HG02852 (cell line): ENCODE measurements at regions not wholly inside any gene's neighbourhood (a gene's known extent, or its start where the extent isn't known, plus 50 kb on each side); places are given as distances from the start of the nearest gene placed in this dataset.

ENCODE experiments used
- ATAC-seq: cut with Tn5 transposase; IDR thresholded peaks from one replicate; pipeline ENCODE4 v1.9.1; 2021; ENCODE audit warnings: mild to moderate bottlenecking, moderate library complexity; ENCODE audit not compliant: unreplicated experiment

DNA sequence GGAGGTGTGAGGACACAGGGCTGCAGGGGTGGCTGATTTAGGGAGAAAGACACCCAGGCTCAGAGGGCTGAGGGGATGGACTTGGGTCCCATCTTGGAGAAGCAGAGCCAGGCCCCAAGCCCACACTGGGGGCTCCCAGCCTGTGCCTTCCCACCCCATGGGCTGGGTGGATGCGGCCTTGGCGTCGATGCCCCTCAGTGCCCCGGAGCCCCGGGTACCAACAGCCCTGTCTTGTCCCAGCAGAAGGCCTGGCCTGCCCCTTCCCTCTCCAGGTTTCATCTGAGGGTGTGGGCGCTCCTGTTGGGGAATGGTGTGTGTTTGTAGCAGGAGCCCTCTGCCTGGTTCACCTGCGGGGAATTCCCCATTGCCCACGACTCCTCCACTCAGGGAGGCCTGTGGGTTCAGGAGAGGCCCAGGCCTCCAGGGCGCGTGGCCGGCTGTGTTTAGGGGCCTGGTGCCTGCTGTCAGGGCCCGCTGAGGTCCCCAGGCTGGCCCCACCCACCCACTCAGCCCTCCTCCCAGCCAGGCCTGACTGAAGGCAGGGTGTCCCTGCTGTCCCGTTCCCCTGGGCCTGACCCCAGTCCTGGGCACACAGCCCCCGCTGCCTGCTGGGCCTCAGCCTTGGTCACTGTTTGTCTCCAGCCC lies 51.1 kb upstream of the BEGAIN start:
- ATAC-seq, result no peak

DNA sequence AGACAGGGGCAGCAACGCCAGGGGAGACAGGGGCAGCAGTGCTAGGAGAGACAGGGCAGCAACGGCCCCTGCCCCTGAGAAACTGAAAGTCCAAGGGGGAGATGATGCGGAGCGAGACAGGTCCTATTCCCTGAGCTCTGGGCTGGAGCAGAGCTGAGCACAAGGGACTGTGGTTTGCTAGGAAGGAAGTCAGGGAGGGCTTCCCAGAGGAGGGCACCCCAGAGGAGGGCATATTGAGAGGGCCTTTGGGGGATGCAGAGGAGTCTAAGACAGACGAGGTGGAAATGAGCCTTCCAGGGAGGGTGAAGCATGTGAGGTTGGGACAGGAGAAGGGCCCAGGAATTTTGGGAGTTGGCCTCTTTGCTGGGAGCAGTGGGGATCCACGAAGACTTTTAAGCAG lies 52.1 kb upstream of the BEGAIN start:
- no peak for ATAC-seq

DNA sequence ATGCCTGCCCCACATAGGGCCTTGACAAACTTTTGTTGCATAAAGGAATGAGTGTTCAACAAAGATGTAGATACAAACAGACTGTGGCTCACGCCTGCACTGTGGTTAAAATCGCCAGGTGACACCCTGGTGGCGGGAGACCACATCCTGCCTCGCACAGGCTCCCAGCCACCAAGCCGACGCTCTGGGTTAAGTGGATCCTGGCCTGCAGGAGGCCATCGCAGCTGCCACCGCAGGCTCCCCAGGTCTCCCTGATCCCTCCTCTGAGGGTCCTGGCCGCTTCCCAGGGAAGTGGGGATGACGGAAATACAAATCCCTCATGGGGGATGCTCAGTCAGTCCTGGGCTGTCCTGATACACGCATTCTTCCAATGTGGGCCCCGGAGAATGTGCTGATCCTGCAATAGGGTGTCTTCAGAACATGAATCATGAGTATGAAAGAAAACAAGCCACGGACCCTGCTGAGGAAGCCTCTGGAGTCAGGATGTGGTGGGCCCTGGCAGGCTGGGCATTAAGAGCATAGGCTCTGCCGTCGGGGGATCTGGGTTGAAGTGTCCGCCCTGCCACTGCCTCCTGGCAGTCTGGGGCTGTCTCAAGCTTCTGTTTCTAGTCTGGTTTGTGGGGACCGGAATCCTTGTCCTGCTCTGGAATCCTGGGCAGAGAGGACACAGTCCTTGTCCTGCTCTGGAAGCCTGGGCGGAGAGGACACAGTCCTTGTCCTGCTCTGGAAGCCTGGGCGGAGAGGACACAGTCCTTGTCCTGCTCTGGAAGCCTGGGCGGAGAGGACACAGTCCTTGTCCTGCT lies 53.5 kb upstream of the BEGAIN start:
- peak; percentile 88 for ATAC-seq

DNA sequence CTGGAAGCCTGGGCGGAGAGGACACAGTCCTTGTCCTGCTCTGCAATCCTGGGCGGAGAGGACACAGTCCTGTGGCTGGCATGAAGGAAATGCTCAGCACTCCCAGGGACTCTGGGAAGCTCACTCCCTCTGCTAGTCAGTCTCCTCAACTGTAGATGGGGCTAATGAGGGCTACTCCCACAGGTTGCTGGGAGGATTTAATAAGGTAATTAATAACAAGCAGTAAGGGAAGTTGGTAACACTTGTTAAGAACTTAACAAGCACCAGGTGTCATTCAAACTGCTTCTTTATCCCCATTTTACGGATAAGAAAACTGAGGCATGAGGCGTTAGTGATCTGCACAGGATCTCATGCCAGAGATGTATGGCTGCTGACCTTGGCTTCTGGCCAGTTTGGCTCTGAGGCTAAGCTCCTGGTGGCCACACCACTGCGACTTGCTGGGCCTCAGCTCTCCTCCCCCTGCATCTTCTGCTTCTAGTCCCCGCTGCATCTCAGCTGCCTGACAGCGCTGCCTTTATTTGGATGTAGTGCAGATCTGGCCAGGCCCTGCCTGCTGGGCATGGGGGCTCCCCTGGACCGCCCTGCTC lies 54.1 kb upstream of the BEGAIN start:
- no peak for ATAC-seq

DNA sequence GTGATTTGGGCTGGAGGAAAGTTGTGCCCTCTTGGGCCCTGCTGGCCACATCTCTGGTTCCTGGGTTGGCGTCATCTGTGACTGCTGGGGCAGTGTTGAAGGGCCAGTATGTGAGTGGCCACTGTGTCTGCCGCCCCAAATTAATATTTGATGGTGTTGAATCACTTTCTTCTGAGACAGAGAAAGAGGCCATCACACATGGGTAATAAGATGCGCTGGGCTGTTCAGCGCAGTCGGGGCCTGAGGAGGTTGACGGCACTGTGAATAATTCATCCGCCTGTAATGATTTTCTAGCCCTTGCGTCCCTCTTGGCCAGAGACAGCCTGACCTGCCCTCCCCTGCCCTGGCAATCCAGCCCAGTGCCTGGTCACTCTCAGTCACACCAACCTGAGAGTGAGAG lies 56.2 kb upstream of the BEGAIN start:
- no peak for ATAC-seq

DNA sequence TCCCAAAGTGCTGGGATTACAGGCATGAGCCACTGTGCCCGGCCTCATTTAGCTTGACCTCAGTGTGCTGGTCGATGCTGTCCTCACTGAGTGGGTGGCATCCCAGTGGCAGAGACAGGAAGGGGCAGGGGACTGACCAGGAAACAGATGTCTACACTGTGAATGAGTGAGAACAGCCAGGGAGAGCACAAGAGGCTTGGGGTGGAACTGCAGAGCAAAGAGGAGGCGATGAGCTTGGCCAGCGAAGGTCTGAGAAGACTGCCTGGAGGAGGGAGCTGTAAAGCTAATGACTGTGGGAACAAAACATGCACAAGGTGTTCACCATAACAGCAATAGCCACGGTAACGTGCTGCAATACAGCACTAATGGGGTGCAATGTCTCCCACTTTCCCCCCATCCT lies 57.2 kb upstream of the BEGAIN start:
- no peak for ATAC-seq

DNA sequence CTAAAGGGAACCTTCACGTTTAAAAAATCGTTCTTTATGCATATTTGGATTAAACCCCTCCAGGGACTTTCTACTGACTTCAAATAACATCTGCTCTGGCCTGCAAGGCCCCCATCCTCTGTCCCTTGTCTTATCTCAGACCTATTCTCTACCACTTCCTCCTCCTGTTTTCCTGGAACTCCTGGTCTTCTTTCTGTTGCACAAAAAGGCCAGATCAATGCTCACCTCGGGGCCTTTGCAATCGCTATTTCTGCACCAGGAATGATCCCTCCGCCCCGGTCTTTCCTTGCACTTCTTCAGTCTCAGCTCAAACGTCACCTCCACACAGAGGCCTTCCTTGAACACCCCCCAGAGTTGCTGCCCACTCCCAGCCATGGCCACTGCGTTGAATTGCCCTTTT lies 57.6 kb upstream of the BEGAIN start:
- no peak for ATAC-seq

DNA sequence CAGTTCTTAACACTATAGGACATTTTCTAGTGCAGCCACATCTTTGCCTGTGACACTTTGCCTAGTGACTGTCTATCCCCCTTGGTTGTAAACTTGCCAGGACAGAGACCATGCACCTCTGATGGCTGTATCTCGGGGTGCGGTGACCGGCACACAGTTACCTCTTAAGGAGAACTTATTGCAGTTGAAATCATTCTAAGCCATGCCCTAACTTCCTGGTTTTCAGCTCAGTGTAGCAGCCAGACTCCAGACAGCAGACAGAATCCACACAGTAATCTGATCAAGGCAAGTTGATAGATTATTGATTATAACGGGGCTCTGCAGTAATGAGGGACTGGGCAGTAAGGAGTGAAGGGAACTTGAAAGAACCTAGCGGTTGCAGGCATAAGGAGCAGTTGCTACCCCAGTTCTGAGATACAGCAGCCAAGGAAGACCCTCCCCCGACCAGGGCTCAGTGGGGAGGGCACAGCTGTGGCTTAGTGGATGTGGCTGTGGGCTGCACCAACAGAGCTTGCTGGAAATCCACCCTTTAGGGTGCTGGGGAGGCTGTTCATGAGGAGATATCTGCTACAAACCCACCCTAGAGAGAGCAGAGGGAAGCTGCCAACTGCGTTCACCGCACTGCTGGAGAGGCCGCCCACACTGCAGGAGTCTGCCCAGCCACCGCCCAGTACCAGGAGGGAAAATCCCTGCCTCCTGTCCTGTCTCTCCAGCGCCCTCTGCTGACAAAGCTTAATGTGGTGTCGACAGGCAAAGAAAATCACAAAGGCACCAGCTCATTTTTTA lies 58.2 kb upstream of the BEGAIN start:
- ATAC-seq, result no peak

DNA sequence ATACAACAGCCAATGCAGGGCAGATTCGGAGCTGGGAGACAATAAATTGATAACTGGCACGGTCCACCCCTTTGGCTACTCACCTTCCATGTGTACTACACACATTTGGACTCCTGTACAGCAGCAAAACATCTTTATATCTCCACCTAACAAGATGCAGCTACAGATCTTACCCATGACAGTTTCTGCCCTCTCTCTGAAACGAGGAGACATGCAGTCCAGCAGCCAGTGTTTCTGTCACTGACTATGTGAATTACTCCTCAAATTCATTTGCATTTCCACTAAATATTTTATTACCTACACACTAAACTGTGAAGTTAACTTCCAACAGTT lies 58.7 kb upstream of the BEGAIN start:
- ATAC-seq, result no peak

DNA sequence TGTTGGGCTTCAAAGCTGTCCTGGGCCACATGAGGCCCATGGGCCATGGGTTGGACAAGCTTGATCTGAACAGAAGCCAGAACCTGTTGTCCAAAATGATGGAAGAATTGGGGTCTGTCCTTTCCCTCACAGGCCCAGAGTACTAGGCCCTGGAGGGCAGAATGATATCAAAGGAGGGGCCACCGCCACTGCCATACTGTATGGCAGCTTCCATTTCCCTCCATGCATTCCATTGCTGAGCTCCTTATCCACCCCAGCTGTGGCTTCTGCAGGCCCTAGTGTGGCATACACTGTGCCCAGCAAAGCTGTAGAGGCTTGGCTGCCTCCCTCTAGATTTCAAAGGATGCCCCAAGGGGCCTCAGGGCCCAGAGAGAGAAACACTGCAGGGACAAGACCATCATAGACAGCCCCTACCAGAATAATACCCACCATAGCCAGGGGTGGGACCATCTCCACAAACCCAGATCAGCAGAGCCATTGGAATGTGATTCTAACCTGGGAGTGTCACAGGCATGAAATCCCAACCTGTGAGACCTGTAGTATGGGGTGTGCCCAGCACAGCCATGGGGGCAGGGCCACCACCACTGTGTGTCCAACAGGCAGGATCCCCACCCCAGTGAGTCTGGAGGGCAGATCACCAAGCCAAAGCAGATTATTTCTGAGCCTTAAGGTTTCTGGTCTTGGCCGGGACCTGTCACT lies 61.4 kb upstream of the BEGAIN start:
- no peak for ATAC-seq

DNA sequence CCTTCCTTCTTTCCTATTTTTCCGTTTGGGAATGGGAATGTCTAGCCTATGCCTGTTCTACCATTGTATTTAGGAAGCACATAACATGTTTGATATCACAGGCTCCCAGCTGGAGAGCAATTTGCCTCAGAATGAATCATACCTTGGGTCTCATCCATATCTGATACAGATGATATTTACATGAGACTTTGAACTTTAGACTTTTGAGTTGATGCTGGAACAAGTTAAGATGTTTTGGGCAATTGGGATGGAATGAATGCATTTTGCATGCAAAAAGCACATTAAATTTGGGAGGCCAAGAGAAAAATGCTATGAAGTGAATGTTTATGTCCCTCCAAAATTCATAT lies 61.9 kb upstream of the BEGAIN start:
- no peak for ATAC-seq

DNA sequence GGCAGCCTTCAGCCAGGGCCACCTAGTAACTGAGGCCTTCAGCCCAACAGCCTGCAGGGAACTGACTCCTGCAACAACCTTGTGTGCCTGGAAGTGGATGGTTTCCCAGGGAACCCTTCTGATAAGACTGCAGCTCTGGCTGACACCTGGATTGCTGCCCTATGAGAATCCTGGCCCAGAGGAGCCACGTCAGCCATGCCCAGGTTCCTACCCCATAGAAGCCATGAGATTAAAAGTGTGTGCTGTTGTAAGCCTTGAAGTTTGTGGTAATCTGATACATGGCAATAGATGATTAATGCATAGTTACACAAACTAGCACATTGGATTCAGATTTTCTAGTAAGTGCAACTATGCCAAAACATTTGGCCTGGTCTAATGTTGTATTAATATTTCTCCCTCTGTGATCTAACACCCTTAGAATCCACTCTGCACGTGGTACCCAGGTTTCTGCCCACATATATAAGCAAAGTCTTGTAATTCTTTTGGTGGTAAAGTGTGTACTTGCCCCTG lies 64.8 kb upstream of the BEGAIN start:
- ATAC-seq, result no peak

DNA sequence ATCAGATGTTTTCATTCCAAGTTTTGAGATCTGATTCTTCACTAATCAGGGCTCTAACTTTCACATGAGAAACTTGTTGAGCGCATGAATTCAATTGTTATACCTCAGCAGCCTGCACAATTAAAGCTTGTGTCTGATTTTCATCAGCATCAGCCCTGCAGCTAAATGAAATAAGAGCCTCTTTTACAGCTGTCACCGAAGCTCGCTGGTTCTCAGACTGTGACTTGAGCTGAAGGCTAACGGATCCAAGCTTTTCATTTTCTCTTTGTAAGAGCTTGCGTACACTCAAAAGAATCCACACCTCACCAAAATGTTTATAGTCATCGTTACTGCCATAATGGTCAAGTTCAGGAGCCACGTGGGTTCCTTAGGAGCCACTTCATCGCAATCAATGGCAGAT lies 65.5 kb upstream of the BEGAIN start:
- no peak for ATAC-seq

DNA sequence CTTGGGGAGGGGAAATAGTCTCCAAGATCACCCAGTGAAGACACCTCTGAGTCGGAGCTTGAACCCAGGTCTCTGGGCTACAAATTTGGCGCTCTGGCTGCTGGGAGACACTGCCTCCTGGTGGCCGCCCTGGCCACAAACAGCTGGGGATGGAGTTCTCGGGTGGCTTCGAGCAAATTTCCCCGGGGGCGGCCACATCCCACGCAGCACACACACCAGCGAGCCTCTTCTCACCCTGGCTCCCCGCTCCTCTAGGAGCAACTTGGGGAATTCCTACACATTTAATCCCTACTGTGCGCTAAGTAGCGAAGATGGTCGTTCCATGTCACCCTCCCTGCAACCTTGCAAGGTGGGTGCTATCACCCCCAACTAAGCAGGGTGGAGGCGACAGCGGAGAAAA lies 66.2 kb upstream of the BEGAIN start:
- ATAC-seq, result no peak

DNA sequence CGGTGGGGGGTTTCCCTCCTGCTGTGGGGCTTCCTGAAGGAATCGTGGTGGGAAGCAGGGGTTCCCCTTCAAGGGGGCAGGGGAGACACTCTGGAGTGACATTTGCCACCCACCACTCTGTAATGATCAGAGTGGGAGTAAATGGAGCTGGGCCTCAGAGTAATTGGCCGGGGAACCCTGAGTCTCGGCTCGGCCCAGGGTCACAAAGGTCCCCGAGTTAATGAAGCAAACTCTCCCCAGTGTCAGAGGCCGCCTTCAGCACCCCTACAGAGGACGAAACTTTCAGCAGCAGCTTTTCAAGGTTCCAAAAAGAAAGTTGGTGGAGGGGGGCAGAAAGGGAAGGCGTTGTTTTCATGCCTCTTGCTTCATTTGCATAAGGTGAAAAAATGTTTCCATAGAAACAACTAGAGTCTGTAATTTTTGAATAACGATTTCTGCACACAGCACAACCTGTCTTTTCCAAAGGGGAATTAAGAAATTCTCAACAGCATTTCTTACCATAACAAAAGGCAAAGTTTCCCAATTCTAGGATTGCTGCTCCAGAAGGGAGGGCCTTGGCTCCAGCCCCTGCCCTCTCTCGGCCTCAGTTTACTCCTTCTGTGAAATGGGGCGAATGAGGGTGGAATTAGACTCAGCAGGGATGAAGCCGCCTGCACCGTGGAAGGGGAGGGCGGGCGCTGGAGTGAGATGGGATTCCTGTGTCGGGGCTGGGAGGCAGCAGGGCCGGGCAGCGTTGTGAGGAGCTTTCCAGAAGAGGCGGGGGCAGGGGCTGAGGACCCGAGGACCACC lies 67.0 kb upstream of the BEGAIN start:
- ATAC-seq, result no peak

DNA sequence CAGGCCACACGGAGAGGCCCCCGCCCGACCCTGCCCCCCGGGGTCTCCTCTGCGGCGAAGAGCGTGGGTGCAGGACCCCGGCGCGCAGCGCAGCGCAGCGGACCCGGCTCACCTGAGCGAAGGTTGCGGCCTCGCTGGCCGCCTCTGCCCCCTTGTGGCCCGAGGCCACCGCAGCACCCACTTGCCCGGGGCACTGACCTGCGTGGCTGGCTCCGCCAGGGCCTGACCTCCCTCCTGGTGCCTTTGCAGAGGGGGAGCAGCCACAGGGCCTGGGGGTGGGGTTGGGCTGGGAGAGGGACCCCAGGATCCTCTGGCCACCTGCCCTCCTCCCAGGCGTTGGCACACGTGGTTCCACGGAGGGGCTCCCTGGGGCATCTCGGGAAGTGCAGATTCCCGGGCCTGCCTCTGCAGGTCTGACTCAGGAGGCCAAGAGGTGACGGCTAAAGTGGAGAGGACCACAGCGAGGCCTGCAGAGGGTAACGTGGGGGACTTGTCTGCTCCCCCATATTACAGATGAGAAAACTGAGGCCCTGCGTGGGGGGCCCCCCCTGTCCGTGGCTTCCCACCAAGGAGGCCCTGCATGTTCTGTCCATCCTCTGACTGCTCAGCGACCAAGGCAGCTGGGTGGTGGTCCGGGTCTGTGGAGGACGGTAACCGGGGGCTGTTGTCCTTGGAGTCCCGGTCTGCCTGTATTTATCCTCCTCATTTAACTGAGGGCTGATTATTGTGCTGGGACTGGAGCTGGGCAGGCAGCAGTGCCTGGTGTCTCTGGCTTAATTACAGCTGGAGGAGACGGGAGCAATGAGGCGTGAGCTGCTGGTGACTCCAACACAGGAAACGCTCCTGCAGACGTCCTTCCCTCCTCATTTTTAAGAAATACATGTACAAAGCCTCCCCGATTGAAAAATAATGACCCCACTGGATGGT lies 67.9 kb upstream of the BEGAIN start:
- ATAC-seq, result no peak

DNA sequence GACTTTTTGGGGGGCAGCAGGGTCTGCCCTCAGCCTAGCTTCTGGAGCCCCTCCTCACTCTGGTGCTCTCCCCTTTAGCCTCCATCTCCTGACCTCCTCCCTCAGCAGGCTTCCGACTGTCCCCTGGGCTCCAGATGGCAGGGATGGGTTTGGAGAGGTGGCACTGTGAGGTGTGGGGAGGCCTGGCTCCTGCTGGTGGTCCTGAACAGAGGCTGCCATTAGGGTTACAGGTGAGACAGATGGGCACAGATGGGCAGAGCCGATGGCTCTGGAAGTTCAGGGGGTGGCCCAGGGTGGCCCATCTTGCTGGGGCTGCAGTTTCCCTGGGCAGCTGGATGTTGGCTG lies 68.5 kb upstream of the BEGAIN start:
- no peak for ATAC-seq

DNA sequence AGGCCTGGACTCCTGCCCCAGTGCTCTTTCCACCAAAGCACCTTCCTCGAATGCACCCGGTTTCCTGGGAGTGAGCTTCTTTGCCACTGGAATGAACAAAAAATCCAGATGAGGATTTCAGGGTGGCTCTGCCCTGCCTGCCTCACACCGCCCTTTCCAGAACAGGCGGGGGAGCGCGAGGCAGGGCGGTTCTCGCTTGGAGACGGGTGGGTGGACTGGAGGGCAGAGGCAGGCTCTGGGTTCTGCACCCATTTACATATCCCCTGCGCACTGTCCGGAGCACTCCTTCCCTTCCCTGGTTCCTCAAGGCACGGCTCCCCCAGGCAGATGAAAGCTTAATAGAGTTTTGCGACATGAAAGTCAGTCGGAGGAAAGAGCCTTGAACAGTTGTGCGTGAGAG lies 69.7 kb upstream of the DLK1 start:
- ATAC-seq, result no peak

DNA sequence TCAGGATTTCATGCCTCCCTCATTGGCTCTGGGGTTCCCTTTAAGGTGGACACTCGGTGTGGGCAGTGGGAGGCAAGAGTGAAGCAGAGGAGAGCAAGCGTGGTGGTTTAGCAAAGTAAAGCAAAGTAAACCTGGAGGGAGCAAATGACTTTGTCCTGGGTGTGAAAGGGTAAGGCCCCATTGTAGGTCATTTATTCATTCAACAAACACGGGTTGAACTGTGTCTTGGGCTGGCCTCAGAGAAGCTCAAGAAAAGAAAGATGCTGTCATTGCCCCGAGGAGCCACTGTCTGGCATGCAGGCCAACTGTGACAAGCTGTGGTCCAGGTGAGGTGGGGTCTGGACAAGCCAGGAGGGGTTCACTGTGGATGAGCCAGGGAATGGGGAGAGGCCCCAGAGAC lies 68.9 kb upstream of the DLK1 start:
- no peak for ATAC-seq
